ENCODE measurements at regions not wholly inside any gene's neighbourhood (a gene's known extent, or its start where the extent isn't known, plus 50 kb on each side); places are given as distances from the start of the nearest gene placed in this dataset.
"Not testable (repeated sequence)": the region's sequence is repeated elsewhere in the genome, so short reads cannot be mapped to it uniquely, and the experiment has no call there.

DNA sequence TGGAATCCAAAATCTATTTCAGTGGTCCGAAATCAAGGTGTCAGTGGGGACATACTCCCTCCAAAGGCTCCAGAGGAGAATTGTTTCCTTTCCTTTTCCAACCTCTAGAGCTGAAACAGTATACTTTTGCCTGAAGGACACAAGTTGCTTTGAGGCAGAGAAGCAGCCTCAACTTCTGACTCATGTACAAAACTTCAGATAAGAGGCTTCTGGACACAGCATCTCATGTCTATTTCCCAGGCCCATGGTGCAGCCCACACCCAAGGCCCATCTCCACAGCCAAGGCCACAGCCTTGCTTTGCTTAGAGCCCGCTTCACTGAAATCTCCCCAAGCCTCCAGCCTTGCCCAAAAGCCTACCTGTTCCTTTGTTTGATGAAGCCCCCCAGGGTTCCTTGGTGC lies 68.9 kb downstream of the ZNF467 start:
- Histone ChIP-seq H3F3A (ENCODE audit: insufficient read depth, low read length) (no peaks in the 10 kb centered on the region), H2AFZ (ENCODE audit: low read length) (no peak overlapping the region), H3K9me2 (ENCODE audit: low read depth, low read length) (no peaks in the 10 kb centered on the region), H3K4me1 (ENCODE audit: insufficient read depth, low read length, severe bottlenecking) (no peaks in the 10 kb centered on the region), H3K36me3 (ENCODE audit: insufficient read depth, low read length) (no peaks in the 10 kb centered on the region; the same call in 1 of the 2 replicates), H3K27me3 (ENCODE audit: insufficient read depth, low read length) (peaks cover 19% of the 10 kb centered on the region; the same call in 1 of the 2 replicates), H3K9me3 (ENCODE audit: low read length) (peaks cover 13% of the 10 kb centered on the region), H3K79me2 (ENCODE audit: insufficient read depth, low read length) (no peaks in the 10 kb centered on the region), H3K4me2 (ENCODE audit: low read length) (no peak overlapping the region), H3K27ac (ENCODE audit: low read depth, low read length, poor library complexity, severe bottlenecking) (no peak overlapping the region), H3K9ac (ENCODE audit: low read length) (no peak overlapping the region), H4K20me1 (ENCODE audit: insufficient read depth, low read length) (no peaks in the 10 kb centered on the region), H3K4me3 (ENCODE audit: low read depth, low read length, poor library complexity, severe bottlenecking) (no peak overlapping the region)
- no peak for TF ChIP-seq EZH2 (IDR thresholded peaks at IDR 0.05; ENCODE audit: borderline replicate concordance, low read length)
- TF ChIP-seq, protein P1, sequence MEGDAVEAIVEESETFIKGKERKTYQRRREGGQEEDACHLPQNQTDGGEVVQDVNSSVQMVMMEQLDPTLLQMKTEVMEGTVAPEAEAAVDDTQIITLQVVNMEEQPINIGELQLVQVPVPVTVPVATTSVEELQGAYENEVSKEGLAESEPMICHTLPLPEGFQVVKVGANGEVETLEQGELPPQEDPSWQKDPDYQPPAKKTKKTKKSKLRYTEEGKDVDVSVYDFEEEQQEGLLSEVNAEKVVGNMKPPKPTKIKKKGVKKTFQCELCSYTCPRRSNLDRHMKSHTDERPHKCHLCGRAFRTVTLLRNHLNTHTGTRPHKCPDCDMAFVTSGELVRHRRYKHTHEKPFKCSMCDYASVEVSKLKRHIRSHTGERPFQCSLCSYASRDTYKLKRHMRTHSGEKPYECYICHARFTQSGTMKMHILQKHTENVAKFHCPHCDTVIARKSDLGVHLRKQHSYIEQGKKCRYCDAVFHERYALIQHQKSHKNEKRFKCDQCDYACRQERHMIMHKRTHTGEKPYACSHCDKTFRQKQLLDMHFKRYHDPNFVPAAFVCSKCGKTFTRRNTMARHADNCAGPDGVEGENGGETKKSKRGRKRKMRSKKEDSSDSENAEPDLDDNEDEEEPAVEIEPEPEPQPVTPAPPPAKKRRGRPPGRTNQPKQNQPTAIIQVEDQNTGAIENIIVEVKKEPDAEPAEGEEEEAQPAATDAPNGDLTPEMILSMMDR (IDR thresholded peaks at IDR 0.05; ENCODE audit: low read length): no peak

- Histone ChIP-seq H2AFZ (ENCODE audit: low read length) (no peak overlapping the region), H3K4me1 (ENCODE audit: insufficient read depth, low read length, severe bottlenecking) (no peaks in the 10 kb centered on the region), H3F3A (ENCODE audit: insufficient read depth, low read length) (no peaks in the 10 kb centered on the region), H3K4me2 (ENCODE audit: low read length) (no peak overlapping the region), H3K9ac (ENCODE audit: low read length) (no peak overlapping the region), H3K27ac (ENCODE audit: low read depth, low read length, poor library complexity, severe bottlenecking) (no peak overlapping the region), H3K36me3 (ENCODE audit: insufficient read depth, low read length) (no peaks in the 10 kb centered on the region; the same call in 1 of the 2 replicates), H3K4me3 (ENCODE audit: low read depth, low read length, poor library complexity, severe bottlenecking) (no peak overlapping the region), H4K20me1 (ENCODE audit: insufficient read depth, low read length) (no peaks in the 10 kb centered on the region), H3K79me2 (ENCODE audit: insufficient read depth, low read length) (no peaks in the 10 kb centered on the region), H3K9me3 (ENCODE audit: low read length) (peaks cover 9% of the 10 kb centered on the region), H3K27me3 (ENCODE audit: insufficient read depth, low read length) (peaks cover 19% of the 10 kb centered on the region; the same call in 1 of the 2 replicates), H3K9me2 (ENCODE audit: low read depth, low read length) (no peaks in the 10 kb centered on the region)
- TF ChIP-seq, protein P1 (IDR thresholded peaks at IDR 0.05; ENCODE audit: low read length): no peak
- no peak for TF ChIP-seq EZH2 (IDR thresholded peaks at IDR 0.05; ENCODE audit: borderline replicate concordance, low read length)
These were observed 70.2 kb downstream of the ZNF467 start for GRCh38 chr7:149703044-149703650.

DNA sequence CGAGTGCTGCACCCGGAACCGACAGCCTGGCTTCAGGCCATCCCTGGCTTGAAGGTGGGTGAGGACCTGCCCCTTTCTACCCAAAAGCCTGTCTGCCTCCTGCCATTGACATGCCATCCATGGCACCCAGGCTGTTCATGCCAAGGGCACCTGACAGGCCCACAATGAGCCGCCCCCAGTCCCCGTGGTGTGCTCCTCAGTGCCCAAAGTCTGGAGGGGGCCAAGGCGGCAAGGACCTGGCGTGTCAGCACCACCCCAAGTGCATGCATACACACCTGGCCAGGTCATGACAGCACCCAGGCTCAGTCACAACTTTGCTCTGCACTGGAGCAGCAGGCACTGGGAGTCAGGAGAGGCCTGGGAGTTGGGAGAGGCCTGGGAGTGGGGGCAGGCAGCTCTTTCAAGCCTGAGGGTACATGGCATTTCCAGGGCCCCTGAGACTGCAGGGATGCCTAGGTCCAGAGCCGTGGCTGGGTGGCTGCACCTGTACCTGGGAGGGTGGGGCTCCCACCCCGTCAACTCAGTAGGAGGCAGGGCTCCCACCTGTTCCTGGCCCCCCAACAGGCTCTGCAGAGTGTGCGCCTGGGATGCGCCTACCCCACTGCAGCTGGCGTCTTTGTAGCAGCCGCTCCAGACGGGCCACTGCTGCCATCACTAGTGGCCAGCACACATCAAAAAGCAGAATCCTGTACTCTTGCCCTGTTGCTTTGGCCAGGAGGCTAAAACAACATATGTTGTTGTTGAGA lies 71.7 kb downstream of the ZNF467 start:
- TF ChIP-seq, protein P1 (IDR thresholded peaks at IDR 0.05; ENCODE audit: low read length): no peak
- TF ChIP-seq EZH2 (IDR thresholded peaks at IDR 0.05; ENCODE audit: borderline replicate concordance, low read length): no peak
- Histone ChIP-seq H3F3A (ENCODE audit: insufficient read depth, low read length) (no peaks in the 10 kb centered on the region), H3K9ac (ENCODE audit: low read length) (no peak overlapping the region), H2AFZ (ENCODE audit: low read length) (no peak overlapping the region), H3K36me3 (ENCODE audit: insufficient read depth, low read length) (no peaks in the 10 kb centered on the region; the same call in 1 of the 2 replicates), H3K4me1 (ENCODE audit: insufficient read depth, low read length, severe bottlenecking) (no peaks in the 10 kb centered on the region), H3K27ac (ENCODE audit: low read depth, low read length, poor library complexity, severe bottlenecking) (no peak overlapping the region), H3K27me3 (ENCODE audit: insufficient read depth, low read length) (peaks cover 19% of the 10 kb centered on the region; the same call in 1 of the 2 replicates), H4K20me1 (ENCODE audit: insufficient read depth, low read length) (no peaks in the 10 kb centered on the region), H3K9me3 (ENCODE audit: low read length) (peaks cover 9% of the 10 kb centered on the region), H3K9me2 (ENCODE audit: low read depth, low read length) (no peaks in the 10 kb centered on the region), H3K4me3 (ENCODE audit: low read depth, low read length, poor library complexity, severe bottlenecking) (no peak overlapping the region), H3K79me2 (ENCODE audit: insufficient read depth, low read length) (no peaks in the 10 kb centered on the region), H3K4me2 (ENCODE audit: low read length) (no peak overlapping the region)

DNA sequence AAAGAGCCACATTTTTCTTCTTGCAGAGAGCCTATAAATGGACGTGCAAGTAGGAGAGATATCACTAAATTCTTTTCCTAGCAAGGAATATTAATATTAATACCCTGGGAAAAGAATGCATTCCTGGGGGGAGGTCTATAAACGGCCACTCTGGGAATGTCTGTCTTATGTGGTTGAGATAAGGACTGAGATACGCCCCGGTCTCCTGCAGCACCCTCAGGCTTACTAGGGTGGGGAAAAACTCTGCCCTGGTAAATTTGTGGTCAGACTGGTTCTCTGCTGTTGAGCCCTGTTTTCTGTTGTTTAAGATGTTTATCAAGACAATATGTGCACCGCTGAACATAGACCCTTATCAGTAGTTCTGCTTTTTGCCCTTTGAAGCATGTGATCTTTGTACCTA lies 75.6 kb downstream of the ZNF467 start:
- not testable (repeated sequence) for H3K4me3 ChIP-seq (ENCODE audit: low read depth, low read length, poor library complexity, severe bottlenecking); H3K79me2 ChIP-seq (ENCODE audit: insufficient read depth, low read length); H3K9me2 ChIP-seq (ENCODE audit: low read depth, low read length); H3K4me2 ChIP-seq (ENCODE audit: low read length); H3F3A ChIP-seq (ENCODE audit: insufficient read depth, low read length); H3K36me3 ChIP-seq (ENCODE audit: insufficient read depth, low read length); H3K27ac ChIP-seq (ENCODE audit: low read depth, low read length, poor library complexity, severe bottlenecking); H2AFZ ChIP-seq (ENCODE audit: low read length); H3K9ac ChIP-seq (ENCODE audit: low read length); H3K4me1 ChIP-seq (ENCODE audit: insufficient read depth, low read length, severe bottlenecking); H4K20me1 ChIP-seq (ENCODE audit: insufficient read depth, low read length); H3K9me3 ChIP-seq (ENCODE audit: low read length)
- H3K27me3 ChIP-seq (ENCODE audit: insufficient read depth, low read length): peaks cover 11% of the 10 kb centered on the region; the same call in 1 of the 2 replicates
